Stimulated activated CD4-positive, alpha-beta T cell treated with anti-CD3 and anti-CD28 coated beads, Interleukin-4, amount 100 ng/mL, for 4 hours (primary cell): ENCODE measurements at regions not wholly inside any gene's neighbourhood (a gene's known extent, or its start where the extent isn't known, plus 50 kb on each side); places are given as distances from the start of the nearest gene placed in this dataset.

Experiments
- DNase-seq, 2 experiments: peaks; one replicate each; pipeline ENCODE4 v3.0.0-alpha.2; 2020

DNA sequence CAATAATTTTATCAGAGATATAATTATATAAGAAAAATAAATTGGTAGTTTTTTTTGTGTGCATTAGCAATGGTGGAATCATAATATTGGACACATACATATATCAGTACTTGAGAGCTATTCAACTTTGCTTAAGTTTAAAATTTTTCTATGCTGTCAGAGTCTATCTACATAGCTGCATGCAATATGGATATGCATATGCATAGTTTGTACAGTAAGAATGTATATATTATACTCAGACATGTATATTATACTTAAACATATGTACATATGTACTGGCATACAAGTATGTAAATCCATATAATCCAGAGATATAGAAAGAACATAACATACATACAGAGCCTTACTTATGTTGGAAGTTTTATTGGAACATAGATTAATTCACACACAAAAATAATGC is 1043.2 kb downstream of the EFNB2 start:
- DNase-seq, result no peak

DNA sequence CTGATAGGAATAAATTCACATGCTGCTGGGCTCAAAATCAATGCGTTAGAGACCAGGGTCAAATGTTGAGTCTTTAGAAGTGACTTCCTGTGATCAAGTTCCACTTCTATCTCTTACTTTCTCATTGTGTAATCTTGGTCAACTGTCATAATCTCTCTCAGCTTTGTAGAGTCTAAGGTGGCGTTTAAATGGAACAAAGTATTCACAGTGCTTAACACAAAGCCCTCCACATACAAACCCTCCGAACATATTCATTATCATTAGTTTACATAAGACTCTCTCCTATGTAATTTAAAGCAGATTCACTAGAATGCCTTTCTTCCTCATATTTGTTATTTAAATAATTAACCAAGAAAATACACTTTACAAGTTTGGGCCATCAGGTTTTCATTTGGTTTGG is 1044.1 kb downstream of the EFNB2 start:
- no peak for DNase-seq

GRCh38 chr13:105485081-105485480 is 1050.4 kb downstream of the EFNB2 start:
- DNase-seq, result no peak

DNA sequence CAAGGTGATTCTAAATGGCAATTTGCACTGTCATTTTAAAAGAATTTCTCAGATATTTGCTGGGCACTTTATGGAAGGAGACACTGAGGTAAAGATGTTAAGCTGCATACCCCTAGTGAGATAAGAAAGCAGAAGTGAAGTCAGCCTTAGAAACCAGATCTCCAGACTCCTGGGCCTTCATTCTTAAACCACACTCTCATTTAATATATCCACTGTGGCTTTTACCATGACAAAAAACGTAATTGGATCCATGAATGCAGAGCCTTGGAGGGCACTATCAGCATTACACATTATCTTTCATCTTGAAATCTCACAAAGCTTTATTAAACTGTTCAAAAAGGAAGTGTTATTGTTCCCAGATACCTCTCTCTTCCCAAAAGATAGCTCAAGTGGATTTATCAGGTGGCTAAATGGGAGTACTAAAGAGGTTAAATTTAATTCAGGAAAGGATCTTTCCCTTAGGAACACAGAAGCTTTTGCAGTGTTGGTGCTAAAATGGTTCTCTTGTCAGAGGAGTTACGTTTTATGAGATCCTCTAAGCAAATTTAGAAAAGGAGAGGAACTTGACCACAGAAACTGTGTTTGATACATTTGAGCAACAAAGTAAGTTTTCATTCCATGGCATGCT is 1060.4 kb downstream of the EFNB2 start:
- DNase-seq, result no peak

GRCh38 chr13:105471673-105472072 is 1063.8 kb downstream of the EFNB2 start:
- DNase-seq, result no peak

GRCh38 chr13:105466376-105466775 is 1069.1 kb downstream of the EFNB2 start:
- no peak for DNase-seq

GRCh38 chr13:105465745-105466144 is 1069.7 kb downstream of the EFNB2 start, which contains the start of gene DAOA:
Gene DAOA (plus strand): TSS chr13:105466045.
- DNase-seq, result no peak

DNA sequence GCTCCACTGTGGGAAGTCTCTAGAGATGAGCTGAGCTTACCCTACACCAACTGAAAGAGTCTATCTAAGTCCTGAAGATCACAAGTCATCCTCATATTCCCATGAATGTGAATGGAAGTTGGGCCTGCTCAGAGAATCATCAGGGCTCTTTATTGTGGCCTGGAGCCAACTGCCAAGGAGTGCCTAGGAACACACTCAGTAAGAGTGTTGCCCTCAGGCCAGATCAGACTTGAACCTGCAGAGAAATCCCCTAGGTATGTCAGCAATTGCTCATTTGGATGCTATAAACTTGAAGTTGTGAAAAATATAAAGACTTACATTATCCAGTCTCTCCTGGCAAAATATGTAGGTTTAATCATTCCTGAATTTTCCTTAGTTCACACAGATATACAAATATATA is 1070.2 kb downstream of the EFNB2 start:
- DNase-seq, result no peak

DNA sequence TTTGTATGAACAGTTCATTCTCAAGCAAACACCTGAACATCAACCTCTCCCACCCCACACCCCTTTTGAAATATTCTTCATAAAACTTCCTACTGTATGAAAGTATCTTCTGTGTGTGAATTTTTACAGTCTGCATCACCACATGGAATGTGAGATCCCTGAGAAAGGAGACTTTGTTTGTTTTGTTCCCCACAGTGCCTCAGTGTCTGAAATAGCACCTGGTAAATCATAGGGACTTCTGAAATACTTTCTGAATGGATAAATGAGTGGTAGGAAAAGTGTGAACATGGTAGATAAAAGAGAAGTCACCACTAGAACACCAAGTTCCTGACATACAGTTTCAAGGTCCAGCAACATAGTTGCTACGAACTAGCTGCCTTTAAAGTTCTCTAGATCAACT is 1071.2 kb downstream of the EFNB2 start:
- no peak for DNase-seq

DNA sequence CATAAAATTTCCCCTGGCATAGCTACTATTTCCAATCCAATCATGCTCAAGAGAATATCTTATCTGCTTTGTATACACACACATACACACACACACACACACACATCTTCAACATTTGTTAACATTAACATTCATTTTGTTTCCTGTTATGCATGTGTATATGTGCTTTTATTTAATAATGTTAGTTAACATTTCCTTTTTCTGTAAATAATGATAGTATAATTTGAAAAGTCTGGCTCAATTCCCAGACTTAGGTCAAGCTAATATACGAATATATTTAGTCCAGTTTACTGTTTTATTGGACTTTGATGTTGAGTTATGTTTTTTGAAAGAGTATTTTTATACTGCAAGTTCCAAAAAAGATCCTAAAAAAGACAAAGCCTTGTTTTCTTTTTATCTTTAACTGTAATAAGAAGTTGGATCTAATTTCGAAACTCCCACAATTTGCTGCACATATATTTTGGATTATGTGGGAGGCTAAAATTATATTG is 1072.4 kb downstream of the EFNB2 start:
- no peak for DNase-seq

- no peak for DNase-seq
Measured at GRCh38 chr13:105462098-105462497, 1073.4 kb downstream of the EFNB2 start.

DNA sequence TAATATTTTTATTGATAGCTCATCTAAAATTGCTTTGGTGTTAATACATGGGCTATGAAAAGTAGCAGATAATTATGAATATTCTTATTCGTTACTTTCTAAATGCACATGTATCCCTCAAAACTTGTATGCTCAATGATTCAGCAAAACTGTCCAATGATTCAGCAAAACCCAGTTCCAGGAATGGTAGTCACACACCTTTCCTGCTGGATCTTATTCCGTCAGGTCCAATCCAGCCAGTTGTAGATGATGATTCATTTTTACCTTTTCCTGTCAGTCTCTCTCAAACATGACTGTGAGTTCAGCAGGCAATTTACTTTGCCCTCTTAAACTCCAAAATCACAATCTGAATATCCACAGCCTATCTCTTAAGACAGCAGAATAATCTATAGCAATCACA is 1082.6 kb downstream of the EFNB2 start:
- no peak for DNase-seq

- no peak for DNase-seq
Measured at GRCh38 chr13:105450784-105451183, 1084.7 kb downstream of the EFNB2 start.

- no peak for DNase-seq
Measured at GRCh38 chr13:105448811-105449210, 1086.7 kb downstream of the EFNB2 start.

DNA sequence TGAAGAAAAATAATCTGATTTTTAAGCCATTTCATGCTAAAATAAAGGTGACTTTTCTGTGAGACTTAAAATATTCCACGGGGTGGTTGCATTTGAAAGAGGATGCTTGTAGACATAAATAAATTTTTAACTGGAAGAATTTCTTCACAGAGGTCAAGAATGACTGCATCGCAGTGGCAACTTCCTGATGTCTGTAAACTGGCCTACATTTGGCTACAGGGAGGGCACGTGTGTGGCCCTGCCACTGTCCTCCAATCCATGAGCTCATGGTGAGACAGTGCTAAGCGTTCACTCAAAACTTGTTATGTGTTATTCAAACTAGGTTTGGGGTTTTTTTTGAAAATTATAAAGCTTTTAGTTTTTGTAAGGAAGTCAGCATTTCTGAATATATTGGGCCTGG is 1089.3 kb downstream of the EFNB2 start:
- DNase-seq, result no peak

GRCh38 chr13:105445796-105446195 is 1089.7 kb downstream of the EFNB2 start:
- DNase-seq, result no peak

DNA sequence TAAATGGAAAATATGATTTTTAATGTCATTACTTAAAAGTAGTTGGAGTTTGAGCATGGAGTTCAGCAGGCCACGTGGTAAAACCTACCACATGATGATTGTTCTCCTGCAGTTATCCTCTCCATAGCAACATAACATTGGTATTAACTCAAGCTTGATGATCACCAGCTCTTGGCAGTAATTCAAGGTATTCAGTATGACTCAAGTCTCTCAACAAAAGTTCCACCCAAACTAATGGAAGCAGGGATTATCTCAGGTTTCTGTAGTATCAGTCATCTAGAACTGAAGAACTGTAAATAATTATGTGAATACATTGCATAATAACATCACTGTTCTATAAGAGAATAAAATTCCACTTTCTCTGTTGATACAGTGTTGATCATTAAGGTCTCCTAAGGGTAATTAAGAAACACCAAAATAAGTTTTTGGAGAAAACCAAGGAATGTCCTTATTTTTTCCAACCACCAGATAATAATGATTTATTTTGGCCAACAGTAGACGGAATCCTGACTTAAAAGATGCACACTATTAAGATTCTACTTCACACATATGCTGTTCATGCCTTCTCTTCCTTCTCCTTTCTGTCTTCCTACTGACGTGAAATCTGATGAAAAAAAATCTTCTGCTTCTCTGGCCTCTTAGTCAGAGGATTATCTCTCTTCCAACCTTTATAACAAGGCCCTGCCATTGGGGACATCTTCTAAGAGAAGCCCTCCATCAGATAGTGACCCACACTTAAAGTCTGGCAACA is 1092.3 kb downstream of the EFNB2 start:
- no peak for DNase-seq

DNA sequence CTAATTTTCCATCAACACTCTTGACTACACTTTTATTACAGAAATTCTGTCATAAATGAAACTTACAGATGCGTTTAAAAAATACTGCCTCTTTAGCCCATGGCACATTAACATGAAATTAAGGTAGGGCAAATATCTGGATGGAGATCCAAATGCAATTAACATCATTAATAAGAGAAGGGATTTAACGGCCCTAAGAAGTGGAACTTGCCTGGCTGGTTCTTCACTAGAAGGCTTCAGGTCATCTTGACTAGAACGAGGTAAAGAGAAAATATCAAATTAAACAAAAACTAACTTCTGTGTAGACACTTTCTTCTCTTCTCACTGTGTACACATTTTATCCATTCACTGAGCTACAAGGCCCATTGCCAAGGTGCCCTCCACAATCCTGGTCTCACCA is 1093.4 kb downstream of the EFNB2 start:
- DNase-seq, result no peak

DNA sequence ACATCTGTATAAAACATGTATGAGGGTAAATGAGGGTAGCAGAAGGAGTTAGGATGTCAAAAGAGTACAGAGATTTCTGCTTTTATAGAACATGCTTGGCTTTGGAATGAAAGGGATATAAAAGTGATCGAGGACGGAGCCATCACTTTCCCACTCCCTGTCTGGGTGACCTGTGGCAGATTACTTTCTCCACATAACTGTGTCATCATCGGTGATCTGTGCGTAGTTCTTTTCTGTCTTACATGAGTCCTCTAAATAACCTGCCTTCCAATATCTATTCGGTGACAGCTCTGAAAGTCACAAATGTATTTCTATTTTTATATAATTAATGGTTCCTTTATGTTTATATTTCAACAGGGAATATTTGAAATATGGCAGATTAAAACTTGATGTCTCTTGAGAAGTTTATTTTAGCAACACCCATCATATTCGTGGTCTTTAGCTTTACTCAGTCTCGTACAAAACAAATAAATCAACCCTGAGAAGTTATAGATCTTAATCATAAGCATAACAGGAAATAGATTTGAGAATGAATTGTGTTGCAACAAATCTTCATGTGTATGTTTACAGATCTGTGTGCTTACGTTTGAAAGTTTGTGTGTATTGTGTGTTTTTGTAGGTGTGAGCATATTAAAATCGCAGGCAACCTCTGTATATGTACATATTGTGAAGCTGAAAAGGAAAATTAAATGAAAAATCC is 1094.3 kb downstream of the EFNB2 start:
- no peak for DNase-seq

GRCh38 chr13:105436943-105437342 is 1098.5 kb downstream of the EFNB2 start:
- no peak for DNase-seq

- no peak for DNase-seq
Measured at GRCh38 chr13:105432438-105432837, 1103.0 kb downstream of the EFNB2 start.

- DNase-seq, result no peak
Measured at GRCh38 chr13:105428811-105429210, 1106.7 kb downstream of the EFNB2 start.

DNA sequence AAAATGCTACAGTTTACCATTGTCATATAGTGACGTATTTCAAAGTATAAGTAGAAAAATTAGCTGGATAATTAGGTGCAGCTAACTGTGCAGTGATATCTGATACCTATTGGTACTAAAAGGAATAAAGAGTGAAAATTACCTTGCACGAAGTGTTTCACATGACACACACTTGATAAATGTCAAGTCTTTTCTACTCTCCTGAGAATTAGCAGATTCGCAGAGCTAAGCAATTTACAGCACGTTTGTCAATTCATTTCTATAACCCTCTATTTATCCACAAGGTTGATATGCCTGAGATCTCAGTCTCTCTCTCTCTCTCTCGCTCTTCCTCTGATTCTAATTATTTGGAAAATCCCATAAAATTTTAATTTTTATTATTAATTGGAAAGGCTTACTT is 1109.0 kb downstream of the EFNB2 start:
- DNase-seq, result no peak

- no peak for DNase-seq
Measured at GRCh38 chr13:105414639-105415038, 1120.8 kb downstream of the EFNB2 start.
